ENCODE measurements at regions not wholly inside any gene's neighbourhood (a gene's known extent, or its start where the extent isn't known, plus 50 kb on each side); places are given as distances from the start of the nearest gene placed in this dataset.

DNA sequence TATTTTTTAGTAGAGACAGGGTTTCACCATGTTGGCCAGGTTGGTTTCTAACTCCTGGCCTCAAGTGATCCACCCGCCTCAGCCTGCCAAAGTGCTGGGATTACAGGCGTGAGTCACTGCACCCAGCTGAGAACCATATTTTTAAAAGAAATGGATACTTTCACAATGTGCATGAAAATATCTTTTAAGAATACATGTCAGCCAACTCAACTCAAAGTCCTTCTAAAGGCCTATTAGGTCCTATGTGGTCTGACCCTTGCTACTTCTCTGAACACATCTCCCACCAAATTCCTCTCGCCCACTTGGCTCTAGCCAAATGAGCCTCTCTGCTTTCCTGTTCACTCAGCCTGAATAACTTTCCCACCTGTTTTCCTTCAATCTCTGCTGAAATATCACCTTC lies 119.6 kb downstream of the MTX2 start:
- no peak for DNase-seq

- DNase-seq: no peak
Measured at GRCh38 chr2:176390276-176391147, 121.3 kb downstream of the MTX2 start.

DNA sequence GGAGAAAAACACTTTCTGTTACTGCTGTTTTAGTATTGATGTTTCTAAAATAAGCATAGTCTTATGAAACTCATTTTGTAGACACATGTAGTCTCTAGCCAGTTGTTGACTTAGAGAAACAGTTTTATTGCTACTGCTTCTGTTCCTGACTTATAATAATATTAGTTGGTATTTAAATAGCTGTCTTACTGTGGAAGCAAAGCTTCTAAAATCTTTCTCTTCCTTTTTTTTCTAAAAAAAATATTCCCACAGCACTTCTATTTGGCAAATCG lies 121.8 kb downstream of the MTX2 start:
- DNase-seq: no peak

DNA sequence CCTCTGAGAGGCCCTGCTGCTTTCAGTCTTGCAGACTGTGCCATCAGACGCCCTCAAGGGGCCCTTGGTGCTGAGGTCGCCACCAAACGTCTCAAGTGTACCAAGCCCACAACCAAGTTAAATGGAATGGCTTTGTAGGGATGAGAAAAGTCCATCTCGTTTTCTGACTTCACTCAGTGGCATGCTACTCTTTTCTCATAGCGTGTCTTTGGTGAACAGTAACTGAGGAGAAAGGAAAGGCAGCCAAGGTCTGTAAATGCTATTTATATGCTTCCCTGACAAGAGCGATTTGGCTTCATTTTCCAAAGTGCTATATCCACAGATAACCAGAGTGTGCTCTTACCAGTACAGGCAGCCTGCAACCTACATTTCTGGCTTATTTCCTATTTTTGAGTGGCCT lies 123.0 kb downstream of the MTX2 start:
- DNase-seq: no peak

DNA sequence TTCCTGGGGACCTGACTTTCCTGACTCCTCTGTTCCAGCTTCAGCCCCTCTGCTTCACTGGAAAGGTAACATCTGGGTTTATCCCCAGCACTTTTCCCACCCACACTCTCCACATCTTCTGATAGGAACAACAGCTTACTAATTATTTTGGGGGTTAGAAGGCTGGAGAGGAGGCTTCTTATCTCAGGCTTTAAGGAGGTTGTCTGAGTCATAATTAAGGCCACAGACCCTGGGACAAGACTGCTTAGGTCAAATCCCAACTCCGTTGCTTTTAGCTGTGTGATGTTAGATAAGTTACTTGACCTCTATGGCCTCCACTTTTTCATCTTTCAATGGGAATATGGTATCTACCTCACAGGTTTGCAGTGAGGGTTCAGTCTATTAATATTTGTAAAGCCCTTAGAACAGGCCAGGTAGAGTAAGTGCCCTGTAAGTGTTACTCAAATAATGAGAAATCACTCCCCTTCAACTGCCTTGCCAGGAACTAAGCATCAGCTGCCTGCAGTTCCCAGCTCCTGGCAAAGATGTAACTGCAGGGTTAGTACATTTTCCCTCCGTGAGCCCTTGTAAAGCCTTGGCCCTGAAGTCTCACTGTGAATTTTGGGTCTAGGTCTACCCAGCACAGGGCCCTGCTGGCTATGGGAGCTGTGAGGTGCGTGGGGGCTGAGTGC lies 123.6 kb downstream of the MTX2 start:
- DNase-seq: no peak

- DNase-seq: no peak
Measured at GRCh38 chr2:176395273-176395854, 126.1 kb downstream of the MTX2 start.

DNA sequence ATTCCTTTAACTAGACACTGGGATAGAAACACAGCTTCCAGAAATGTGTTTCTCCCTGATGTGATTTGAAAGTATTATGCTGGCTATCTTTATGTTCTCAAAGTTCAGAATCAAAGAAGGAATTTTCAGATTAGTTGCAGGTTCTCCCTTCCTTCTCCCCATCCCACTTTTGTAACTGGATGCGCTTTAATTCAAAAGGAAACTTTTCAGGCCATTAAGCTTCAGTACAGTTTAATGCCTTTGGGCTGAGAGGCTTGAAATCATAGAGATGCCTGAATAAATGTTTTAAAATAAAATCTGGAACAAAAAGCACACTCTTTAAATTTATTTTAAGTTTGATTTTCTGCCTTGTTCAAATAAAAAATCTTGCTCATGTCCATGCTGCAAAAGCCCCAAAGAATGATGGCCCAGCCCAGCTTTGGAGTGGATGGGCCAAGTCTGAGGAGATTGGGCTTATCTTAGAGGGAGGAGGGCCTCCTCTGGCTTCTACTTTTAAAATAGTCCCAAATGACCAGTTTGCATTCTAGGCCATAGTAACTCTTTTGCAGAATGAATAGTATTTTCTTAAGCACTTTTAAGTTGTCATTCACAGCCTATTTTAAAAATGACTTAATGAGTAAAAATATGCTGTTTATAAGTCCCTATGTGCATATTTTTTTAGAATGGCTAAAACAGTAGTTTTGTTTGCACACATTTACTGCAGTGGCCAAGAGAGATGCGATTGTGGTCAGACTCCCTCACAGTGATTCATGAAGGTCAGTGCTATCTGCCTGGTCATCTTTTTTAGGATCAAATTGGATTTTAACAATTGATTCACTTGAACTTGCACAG lies 129.2 kb downstream of the MTX2 start:
- DNase-seq: no peak

DNA sequence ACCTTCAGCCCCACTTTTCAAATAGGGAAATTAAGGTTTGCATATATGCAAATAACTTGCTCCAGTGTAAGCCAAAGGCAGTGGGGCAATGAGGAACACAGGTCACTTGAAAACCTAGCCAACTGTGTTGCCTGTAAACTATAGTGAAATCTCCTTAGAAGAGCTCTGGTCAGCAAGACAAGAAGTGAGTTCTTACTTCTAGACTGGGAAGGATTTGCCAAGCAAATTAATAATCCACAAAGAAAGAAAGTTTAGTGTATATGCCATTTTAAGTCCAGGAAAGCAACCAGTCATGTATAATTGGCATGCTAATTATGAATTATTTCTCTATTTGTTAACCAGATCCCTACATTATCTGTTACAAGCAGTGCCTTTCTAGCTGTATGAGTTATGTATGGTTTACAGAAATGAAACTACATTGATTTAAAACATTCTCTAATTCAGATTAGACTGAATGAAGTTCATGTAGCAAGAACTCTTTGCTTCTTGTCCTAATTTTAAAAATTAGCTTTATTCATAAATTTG lies 129.9 kb downstream of the MTX2 start:
- DNase-seq: no peak

DNA sequence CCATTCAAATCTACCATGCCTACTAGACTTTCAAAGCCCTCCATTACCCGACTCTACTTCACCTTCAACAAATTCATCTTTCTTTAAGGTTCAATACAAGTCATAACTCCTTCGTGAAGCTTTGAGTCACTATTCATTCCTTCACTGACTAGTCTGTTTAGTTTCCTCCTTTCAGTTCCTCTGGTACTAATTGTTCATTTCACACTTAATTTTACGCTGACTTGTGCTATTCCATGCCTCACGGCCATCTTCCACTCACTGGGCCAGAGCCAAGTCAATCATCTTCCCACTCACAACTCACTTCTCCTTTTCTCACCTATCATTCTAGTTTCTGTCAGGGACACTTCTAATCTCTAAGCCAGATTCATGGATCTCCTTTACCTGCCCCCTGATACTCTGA lies 136.2 kb downstream of the MTX2 start:
- DNase-seq: no peak

GRCh38 chr2:176407706-176408105 lies 138.5 kb downstream of the MTX2 start:
- no peak for DNase-seq

DNA sequence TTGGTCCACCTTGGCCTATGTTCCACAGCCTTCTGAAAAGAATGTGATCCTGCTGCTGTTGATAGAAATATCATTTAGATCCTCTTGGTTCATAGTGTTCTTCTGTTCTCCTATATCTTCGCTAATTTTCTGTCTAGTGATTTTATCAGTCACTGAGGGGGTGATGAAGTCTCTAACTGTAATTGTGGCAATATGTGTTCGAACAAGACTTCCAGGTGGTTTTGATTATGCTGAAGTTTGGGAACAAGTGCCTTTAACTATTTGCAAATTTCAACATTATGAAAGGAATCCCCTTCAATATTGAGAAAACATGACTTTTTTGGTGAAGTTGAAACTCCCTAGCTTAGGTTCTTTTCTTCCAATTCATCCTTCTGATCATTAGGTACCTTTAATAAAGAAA lies 140.4 kb downstream of the MTX2 start:
- no peak for DNase-seq

GRCh38 chr2:176412136-176412535 lies 142.9 kb downstream of the MTX2 start:
- DNase-seq: no peak

DNA sequence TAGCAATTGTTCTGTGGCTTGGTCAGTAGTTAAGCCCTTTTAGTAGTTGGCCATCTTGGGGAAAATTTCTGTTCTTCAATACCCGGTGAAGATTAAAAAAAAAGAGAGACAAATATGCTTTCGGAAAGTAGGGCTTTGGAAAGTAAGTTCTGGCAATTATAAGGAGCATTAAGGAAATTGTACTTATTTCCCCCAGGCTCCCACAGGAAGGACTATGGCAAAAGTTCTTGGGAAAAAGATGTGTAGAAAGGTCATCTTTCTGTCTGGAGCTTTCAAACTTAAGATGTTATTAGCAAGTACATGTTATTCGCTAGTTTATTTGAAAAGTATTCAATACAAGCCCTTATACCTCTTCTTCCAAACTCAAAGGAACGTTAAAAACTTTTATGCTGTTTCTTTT lies 144.5 kb downstream of the MTX2 start:
- no peak for DNase-seq

DNA sequence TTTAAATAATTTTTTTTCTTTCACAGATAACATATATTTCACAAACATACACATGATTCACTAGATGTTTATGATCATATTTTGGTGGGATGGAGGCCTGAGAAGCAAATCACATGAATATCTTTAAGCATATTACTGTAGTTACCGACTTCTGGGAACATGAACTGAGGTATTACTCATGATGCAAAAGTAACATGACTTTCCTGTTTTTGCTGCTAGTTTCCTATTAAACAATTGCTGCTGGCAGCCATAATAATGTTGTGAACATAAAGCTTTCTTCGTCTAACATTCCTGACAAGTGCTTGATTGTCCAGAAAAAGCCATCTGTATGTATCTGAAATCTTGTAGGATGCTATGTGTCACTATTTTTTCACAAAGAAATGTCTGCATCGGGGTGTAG lies 145.4 kb downstream of the MTX2 start:
- no peak for DNase-seq

DNA sequence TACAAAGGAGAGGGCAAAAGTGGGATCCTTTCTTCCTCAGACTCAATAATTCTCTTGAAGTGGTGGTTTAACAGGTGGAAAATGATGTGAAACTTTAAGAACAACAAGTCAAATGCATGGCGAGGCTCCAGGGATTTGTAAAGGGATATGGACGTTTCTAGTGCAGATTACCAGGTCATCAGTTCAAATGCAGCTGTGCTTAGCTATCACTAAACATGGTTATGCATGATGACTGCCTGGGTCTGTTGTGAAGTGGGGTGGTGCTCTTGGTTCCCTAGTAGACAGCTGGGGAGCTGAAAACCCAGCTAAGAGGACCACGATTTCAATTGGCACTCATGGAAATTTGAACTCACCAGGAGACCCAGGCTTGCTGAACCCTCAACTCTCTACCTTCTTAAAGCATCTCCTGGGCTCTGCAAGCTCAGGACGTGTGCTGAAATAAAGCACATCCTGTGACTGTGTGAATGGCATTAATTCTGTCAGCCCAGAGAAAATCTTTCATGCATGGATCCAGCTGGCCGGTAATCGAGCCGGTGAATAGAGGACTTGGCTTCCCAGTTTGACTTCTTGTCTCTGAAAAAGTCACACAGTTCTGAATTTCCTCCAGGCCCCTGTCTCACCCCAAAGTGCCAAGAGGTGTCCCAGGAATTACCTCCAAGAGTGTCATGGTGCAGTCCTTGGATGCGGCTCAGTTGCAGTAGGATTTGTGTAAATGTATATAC lies 146.1 kb downstream of the MTX2 start:
- no peak for DNase-seq

DNA sequence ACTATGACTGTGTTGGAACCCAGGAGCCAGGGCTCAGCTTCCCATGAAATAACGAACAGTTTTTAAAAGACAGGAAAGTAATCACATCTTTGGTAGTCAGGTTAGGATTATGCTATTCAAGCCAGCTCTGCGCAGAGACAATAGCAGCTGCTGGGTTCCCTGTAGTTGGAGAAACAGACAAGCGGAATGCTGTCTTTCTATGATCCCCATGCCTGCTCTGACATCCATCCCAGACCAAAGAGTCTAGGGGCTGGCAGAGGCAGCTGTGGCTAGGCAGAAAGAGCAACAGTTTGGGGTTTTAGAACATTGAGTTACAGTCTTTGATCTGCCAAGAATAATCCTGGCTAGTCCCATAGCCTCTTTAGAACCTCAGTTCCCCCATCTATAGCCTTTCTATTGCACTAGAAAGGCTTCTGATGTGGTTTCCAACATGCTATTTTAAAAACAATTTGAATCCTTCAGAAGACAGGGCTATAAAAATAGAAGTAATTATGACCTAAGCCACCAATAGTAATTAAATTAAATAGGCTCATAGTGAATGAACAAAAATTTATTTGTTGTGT lies 146.8 kb downstream of the MTX2 start:
- DNase-seq: no peak

GRCh38 chr2:176418768-176419167 lies 149.5 kb downstream of the MTX2 start:
- DNase-seq: no peak

- no peak for DNase-seq
Measured at GRCh38 chr2:176419591-176420071, 150.4 kb downstream of the MTX2 start.

DNA sequence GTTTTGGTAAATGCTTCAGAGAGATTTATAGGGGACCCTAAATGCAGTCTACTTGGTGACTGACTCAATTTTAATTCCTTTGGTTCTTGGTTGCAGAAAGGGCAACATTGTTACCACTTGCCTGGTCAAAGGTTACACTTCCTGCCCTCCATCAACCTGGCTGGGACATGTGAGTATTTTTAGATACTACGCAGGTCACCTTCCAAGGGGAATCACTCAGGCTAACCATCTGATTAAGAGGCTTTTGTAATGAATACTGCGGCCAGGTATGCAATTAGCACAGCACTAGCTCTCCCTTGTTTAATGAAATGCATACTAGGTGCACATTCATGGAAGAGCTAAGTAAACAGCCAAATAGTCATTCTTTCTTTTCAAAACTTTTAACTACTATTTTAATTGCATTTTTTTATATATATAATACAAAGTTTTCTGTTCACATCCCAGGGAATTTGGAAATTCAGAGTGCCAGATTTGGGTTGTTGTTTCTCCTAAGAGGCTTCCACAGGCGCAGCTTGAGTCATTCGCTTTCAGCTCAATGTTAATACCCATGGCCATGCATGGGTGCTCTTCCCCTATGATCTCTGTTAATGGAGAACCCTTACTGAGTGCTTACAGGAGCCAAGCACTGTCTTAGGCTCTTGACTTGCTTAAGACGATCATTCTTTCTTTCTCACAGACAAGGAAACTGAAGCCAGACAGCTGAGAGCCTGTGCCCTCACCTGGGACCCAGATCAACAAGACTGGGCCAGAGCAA lies 152.2 kb downstream of the MTX2 start:
- DNase-seq: no peak

- DNase-seq: no peak
Measured at GRCh38 chr2:176423819-176424218, 154.6 kb downstream of the MTX2 start.

DNA sequence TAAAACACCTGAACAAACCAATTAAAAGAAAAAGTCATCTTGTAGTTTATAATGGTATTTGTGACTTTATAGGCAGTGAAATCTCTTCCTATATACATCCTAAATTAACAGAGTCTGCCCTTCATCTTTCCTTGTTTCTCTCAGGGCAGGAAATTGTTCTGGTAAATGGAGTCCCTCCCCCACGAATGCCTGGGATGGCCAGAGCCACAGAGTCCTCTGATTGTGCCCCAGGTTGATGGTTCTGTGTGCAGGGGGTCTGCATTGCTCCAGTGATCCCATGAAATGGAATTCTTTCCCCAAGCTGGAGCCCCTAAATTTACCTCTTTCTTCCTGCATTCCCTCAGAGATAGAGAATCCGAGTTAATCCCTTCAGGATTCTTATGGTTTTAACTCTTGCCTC lies 155.5 kb downstream of the MTX2 start:
- no peak for DNase-seq

Data from NCI-H187 treated with DMSO at 0.1 percent for 48 hours (cell line).